OCI-LY7 (cell line): ENCODE measurements at regions not wholly inside any gene's neighbourhood (a gene's known extent, or its start where the extent isn't known, plus 50 kb on each side); places are given as distances from the start of the nearest gene placed in this dataset.

Experiments
- CTCF ChIP-seq: fragments of 200-600 bp; sonication (generic); conservative IDR thresholded peaks from 2 replicates; pipeline ENCODE4 v1.5.1; 2014; ENCODE audit warnings: mild to moderate bottlenecking, antibody characterized with exemption, low read length, moderate library complexity, mixed read lengths
- EZH2phosphoT487 ChIP-seq: fragments of 200-600 bp; sonication (generic); IDR thresholded peaks from 2 replicates; pipeline ENCODE4 v1.6.1; 2018; ENCODE audit warnings: low read depth, borderline replicate concordance, mild to moderate bottlenecking, mixed run types, antibody characterized with exemption, low read length, moderate library complexity, mixed read lengths

GRCh38 chr7:41817386-41817785 is 114.5 kb upstream of the INHBA start:
- no peak for TF ChIP-seq CTCF
- no peak for TF ChIP-seq EZH2phosphoT487
